Right lobe of liver (tissue), 4 donors: ENCODE measurements at regions not wholly inside any gene's neighbourhood (a gene's known extent, or its start where the extent isn't known, plus 50 kb on each side); places are given as distances from the start of the nearest gene placed in this dataset.

Experiments
- POLR2A ChIP-seq: fragments of 450-650 bp; IDR thresholded peaks from one replicate; pipeline ENCODE4 v1.6.1; 2017; ENCODE audit warnings: antibody characterized with exemption, mild to moderate bottlenecking
- TF ChIP-seq, protein P1 (sequence below), 4 donors: fragments of 200-600 bp in 3 of 4; fragments of 450-650 bp in 1 of 4; IDR thresholded peaks; one replicate each; pipeline versions ENCODE4 v1.5.1 to v1.8.0; 2016 to 2022; ENCODE audit warnings: antibody characterized with exemption in 4 of 4, mild to moderate bottlenecking in 2 of 4
- donor health status: DM: no; HTN: no; CAD: no.
- donor health status: DM: no; HTN: no; CAD: no.
- donor health status: DM: no; HTN: yes; CAD: no.

DNA sequence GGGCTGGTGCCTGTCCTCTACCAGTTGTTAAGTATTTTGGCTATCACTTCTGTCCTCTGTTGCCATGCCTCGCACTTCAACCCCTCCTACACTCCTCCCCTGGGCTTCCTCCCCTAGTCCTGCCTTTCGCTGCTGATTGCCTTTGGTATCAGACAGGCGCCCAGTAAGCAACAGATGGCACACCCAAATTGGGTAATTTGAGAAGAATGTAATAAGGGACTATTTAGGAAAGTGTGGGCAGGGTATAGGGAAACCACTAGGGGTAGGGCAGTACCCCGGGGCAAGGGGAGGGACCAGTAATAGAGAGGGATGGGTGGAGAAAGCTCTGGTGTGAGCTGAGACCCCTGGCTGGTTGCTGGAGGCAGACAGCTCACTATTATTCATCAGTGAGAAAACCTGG lies 172.7 kb upstream of the USP9X start:
- no peak for TF ChIP-seq POLR2A
- TF ChIP-seq, protein P1, sequence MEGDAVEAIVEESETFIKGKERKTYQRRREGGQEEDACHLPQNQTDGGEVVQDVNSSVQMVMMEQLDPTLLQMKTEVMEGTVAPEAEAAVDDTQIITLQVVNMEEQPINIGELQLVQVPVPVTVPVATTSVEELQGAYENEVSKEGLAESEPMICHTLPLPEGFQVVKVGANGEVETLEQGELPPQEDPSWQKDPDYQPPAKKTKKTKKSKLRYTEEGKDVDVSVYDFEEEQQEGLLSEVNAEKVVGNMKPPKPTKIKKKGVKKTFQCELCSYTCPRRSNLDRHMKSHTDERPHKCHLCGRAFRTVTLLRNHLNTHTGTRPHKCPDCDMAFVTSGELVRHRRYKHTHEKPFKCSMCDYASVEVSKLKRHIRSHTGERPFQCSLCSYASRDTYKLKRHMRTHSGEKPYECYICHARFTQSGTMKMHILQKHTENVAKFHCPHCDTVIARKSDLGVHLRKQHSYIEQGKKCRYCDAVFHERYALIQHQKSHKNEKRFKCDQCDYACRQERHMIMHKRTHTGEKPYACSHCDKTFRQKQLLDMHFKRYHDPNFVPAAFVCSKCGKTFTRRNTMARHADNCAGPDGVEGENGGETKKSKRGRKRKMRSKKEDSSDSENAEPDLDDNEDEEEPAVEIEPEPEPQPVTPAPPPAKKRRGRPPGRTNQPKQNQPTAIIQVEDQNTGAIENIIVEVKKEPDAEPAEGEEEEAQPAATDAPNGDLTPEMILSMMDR (IDR thresholded peaks at IDR 0.05), result no peak
